ENCODE measurements at regions not wholly inside any gene's neighbourhood (a gene's known extent, or its start where the extent isn't known, plus 50 kb on each side); places are given as distances from the start of the nearest gene placed in this dataset.

DNA sequence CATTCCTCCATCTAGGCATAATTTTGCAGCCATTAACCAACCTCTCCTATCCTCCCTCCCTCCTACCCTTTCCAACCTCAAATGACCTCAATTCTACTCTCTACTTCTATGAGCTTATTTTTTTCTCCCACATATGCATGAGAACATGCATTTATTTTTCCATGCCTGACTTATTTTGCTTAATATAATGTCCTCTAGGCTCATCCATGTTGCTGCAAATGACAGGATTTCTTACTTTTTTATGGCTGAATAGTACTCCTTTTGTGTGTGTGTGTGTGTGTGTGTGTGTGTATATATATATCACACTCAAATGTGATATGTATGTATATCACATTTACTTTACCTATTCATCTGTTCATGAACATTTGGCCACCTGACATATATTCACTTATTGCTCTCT lies 339.4 kb downstream of the SIPA1L2 start:
- H3K4me1 Mint-ChIP-seq = peaks cover 9% of the 10 kb centered on the region
- no peak overlapping the region for H3K27ac Mint-ChIP-seq
- no peak for DNase-seq
- no peaks in the 10 kb centered on the region for H3K36me3 Mint-ChIP-seq (ENCODE audit: low read depth)
- no peaks in the 10 kb centered on the region for H3K27me3 Mint-ChIP-seq (ENCODE audit: insufficient read depth)
- Histone ChIP-seq H3K27me3 (ENCODE audit: control insufficient read depth, insufficient read depth, low read length, poor library complexity, severe bottlenecking) (no peaks in the 10 kb centered on the region), H3K4me3 (ENCODE audit: low read length) (no peak overlapping the region), H3K27ac (ENCODE audit: low read depth, low read length) (no peak overlapping the region), H3K9me3 (ENCODE audit: control insufficient read depth, low read length) (no peaks in the 10 kb centered on the region), H3K36me3 (ENCODE audit: control insufficient read depth, insufficient read depth, low read length) (no peaks in the 10 kb centered on the region), H3K4me1 (ENCODE audit: control insufficient read depth, insufficient read depth, low read length) (no peaks in the 10 kb centered on the region), H3K9ac (ENCODE audit: extremely low read depth, low read length, poor library complexity, severe bottlenecking) (no peak overlapping the region)
- H3K4me3 Mint-ChIP-seq = no peak overlapping the region
- no peaks in the 10 kb centered on the region for H3K9me3 Mint-ChIP-seq
- TF ChIP-seq, protein P1, sequence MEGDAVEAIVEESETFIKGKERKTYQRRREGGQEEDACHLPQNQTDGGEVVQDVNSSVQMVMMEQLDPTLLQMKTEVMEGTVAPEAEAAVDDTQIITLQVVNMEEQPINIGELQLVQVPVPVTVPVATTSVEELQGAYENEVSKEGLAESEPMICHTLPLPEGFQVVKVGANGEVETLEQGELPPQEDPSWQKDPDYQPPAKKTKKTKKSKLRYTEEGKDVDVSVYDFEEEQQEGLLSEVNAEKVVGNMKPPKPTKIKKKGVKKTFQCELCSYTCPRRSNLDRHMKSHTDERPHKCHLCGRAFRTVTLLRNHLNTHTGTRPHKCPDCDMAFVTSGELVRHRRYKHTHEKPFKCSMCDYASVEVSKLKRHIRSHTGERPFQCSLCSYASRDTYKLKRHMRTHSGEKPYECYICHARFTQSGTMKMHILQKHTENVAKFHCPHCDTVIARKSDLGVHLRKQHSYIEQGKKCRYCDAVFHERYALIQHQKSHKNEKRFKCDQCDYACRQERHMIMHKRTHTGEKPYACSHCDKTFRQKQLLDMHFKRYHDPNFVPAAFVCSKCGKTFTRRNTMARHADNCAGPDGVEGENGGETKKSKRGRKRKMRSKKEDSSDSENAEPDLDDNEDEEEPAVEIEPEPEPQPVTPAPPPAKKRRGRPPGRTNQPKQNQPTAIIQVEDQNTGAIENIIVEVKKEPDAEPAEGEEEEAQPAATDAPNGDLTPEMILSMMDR (conservative IDR thresholded peaks at IDR 0.05) = no peak

DNA sequence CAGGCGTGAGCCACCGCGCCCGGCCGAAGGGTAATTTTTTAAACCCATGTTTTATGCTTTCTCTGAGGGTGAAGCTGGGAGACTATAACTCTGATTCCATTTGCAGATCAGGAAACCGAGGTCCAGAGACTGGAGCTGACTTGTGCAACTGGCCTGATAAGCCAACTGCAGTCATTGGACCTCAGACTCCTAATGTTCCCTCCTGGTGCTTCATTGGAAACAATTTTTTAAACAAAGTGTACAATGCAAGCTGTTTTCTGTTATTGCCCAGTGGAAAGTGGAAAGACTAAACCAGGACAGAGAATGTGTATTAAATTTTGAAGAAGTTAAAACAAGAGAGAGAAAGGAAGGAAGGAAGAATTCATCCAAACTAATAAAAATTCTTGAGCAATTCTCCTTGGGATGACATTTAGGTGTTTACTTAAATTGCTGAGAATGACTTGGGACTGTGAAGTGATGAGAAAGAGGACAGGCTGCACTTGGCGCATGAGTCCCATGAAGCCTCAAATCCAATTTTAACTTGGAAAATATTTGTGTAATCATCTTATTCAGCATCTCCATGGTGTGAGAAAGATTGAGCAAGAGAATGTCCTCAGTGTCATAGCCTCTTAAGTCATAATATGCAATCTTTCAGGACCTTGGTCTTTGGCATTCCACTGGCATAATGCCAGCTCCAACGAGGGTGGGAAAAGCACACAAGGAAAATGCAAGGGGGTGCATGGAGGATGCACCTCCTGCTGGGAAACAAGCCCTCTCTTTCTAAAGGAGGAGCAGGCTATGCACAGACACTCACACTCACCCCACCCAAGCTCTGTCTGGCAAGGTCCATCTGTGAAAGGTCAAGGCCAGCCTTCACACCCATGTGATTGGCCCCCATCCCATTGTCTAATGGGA lies 342.0 kb downstream of the SIPA1L2 start:
- no peak for DNase-seq
- no peak overlapping the region for H3K4me3 Mint-ChIP-seq
- no peaks in the 10 kb centered on the region for H3K27me3 ChIP-seq (ENCODE audit: control insufficient read depth, insufficient read depth, low read length, poor library complexity, severe bottlenecking)
- H3K36me3 ChIP-seq (ENCODE audit: control insufficient read depth, insufficient read depth, low read length) = no peaks in the 10 kb centered on the region
- H3K4me3 ChIP-seq (ENCODE audit: low read length) = no peak overlapping the region
- peaks cover 9% of the 10 kb centered on the region for H3K4me1 Mint-ChIP-seq
- H3K9ac ChIP-seq (ENCODE audit: extremely low read depth, low read length, poor library complexity, severe bottlenecking) = no peak overlapping the region
- no peaks in the 10 kb centered on the region for H3K9me3 ChIP-seq (ENCODE audit: control insufficient read depth, low read length)
- H3K9me3 Mint-ChIP-seq = no peaks in the 10 kb centered on the region
- H3K27ac ChIP-seq (ENCODE audit: low read depth, low read length) = no peak overlapping the region
- H3K27me3 Mint-ChIP-seq (ENCODE audit: insufficient read depth) = peaks cover 4% of the 10 kb centered on the region
- H3K36me3 Mint-ChIP-seq (ENCODE audit: low read depth) = no peaks in the 10 kb centered on the region
- no peaks in the 10 kb centered on the region for H3K4me1 ChIP-seq (ENCODE audit: control insufficient read depth, insufficient read depth, low read length)
- 86 to 93% methylated on average over 2 to 8 of the region's 8 CpGs for WGBS, 2 experiments (ENCODE audit: insufficient coverage in 1 of 2, insufficient read length in 1 of 2)
- H3K27ac Mint-ChIP-seq = no peak overlapping the region
- TF ChIP-seq, protein P1 (conservative IDR thresholded peaks at IDR 0.05) = no peak

DNA sequence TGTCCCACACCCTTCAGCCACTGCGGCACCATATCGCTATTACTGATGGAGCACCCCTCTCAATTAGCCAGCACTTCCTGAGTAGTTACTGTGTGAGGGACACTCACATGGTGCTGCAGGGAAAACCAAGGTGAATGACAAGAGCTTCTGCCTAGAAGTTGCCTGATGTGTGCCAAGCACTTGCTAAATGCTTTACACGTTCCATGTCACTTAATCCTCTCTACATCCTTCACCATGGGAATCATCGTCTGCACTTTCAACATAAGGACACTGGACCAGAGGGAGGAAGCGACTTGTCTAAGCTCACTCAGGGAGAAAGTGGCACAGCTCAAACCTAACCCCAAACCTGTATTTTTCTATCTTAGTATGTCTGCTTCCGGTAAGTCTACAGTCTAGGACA lies 344.8 kb downstream of the SIPA1L2 start:
- Histone ChIP-seq H3K9me3 (ENCODE audit: control insufficient read depth, low read length) (no peaks in the 10 kb centered on the region), H3K27ac (ENCODE audit: low read depth, low read length) (no peak overlapping the region), H3K36me3 (ENCODE audit: control insufficient read depth, insufficient read depth, low read length) (no peaks in the 10 kb centered on the region), H3K4me3 (ENCODE audit: low read length) (no peak overlapping the region), H3K9ac (ENCODE audit: extremely low read depth, low read length, poor library complexity, severe bottlenecking) (no peak overlapping the region), H3K4me1 (ENCODE audit: control insufficient read depth, insufficient read depth, low read length) (no peaks in the 10 kb centered on the region), H3K27me3 (ENCODE audit: control insufficient read depth, insufficient read depth, low read length, poor library complexity, severe bottlenecking) (no peaks in the 10 kb centered on the region)
- Mint-ChIP-seq H3K27me3 (ENCODE audit: insufficient read depth) (peaks cover 4% of the 10 kb centered on the region), H3K4me3 (no peak overlapping the region), H3K4me1 (peaks cover 22% of the 10 kb centered on the region), H3K27ac (no peak overlapping the region), H3K9me3 (no peaks in the 10 kb centered on the region), H3K36me3 (ENCODE audit: low read depth) (no peaks in the 10 kb centered on the region)
- WGBS, 2 experiments (ENCODE audit: insufficient coverage in 1 of 2, insufficient read length in 1 of 2) = 91 to 94% methylated on average over 3 to 6 of the region's 6 CpGs
- DNase-seq = no peak
- TF ChIP-seq, protein P1 (conservative IDR thresholded peaks at IDR 0.05) = no peak

Measured in endodermal cell (in vitro differentiated cells).